Spleen (tissue), 7 donors: ENCODE measurements at regions not wholly inside any gene's neighbourhood (a gene's known extent, or its start where the extent isn't known, plus 50 kb on each side); places are given as distances from the start of the nearest gene placed in this dataset.

ENCODE experiments used
- POLR2A ChIP-seq, 3 donors: fragments of 450-650 bp; IDR thresholded peaks; one replicate each; pipeline ENCODE4 v1.5.1; 2017; ENCODE audit warnings: antibody characterized with exemption in 3 of 3, mild to moderate bottlenecking in 1 of 3
- POLR2AphosphoS5 ChIP-seq, 3 donors: sonication (generic); formaldehyde crosslinking; IDR thresholded peaks; one replicate each; pipeline ENCODE4 v1.5.1; 2017; ENCODE audit warnings: antibody characterized with exemption in 3 of 3
- TF ChIP-seq, protein P1 (sequence below), 11 experiments: fragments of 200-600 bp in 7 of 11; fragments of 450-650 bp in 4 of 11; sonication (generic) in 4 of 11; IDR thresholded peaks in 8 of 11; conservative IDR thresholded peaks in 3 of 11; 1 replicate in 7 of 11; 2 replicates in 4 of 11; pipeline versions ENCODE4 v1.4.0 to v1.8.0; 2016 to 2021; ENCODE audit warnings: antibody characterized with exemption in 11 of 11, inconsistent platforms in 4 of 11, mild to moderate bottlenecking in 1 of 11
- donor health status: DM: no; HTN: no; CAD: no; lungs with moderate emphysema.
- donor health status: DM: no; HTN: no; CAD: no.
- donor health status: DM: no; HTN: no; CAD: no.

DNA sequence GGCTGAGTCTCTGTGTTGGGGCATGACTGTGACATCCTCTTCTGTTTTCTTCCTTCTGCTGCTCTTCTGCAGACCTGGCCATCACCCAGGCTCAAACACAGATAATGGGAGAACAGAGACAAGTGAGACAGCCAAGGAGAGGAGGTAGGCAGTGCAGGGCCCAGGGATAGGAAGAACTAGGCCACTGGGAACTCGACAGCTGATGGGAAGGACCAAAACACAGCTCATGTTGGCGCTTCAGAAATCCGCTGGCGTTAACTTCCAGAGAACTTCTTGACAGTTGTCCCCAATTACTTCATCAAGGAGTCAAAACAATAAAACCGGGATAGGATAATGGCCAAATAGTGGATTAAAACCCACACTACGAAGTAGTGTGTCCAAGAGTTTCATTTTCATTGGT is 97.0 kb upstream of the PALS2 start:
- TF ChIP-seq, protein P1, sequence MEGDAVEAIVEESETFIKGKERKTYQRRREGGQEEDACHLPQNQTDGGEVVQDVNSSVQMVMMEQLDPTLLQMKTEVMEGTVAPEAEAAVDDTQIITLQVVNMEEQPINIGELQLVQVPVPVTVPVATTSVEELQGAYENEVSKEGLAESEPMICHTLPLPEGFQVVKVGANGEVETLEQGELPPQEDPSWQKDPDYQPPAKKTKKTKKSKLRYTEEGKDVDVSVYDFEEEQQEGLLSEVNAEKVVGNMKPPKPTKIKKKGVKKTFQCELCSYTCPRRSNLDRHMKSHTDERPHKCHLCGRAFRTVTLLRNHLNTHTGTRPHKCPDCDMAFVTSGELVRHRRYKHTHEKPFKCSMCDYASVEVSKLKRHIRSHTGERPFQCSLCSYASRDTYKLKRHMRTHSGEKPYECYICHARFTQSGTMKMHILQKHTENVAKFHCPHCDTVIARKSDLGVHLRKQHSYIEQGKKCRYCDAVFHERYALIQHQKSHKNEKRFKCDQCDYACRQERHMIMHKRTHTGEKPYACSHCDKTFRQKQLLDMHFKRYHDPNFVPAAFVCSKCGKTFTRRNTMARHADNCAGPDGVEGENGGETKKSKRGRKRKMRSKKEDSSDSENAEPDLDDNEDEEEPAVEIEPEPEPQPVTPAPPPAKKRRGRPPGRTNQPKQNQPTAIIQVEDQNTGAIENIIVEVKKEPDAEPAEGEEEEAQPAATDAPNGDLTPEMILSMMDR (IDR thresholded peaks at IDR 0.05 in 8 of 11, conservative IDR thresholded peaks at IDR 0.05 in 3 of 11), result no peak
- no peak for TF ChIP-seq POLR2AphosphoS5 (IDR thresholded peaks at IDR 0.05)
- TF ChIP-seq POLR2A (IDR thresholded peaks at IDR 0.05), result no peak
